GM12878 (cell line): ENCODE measurements at regions not wholly inside any gene's neighbourhood (a gene's known extent, or its start where the extent isn't known, plus 50 kb on each side); places are given as distances from the start of the nearest gene placed in this dataset.

ENCODE experiments used
- BCL11A ChIP-seq: IDR thresholded peaks from 2 replicates; pipeline ENCODE4 v1.6.1; 2011; ENCODE audit warnings: low read depth, low read length
- CHD1 ChIP-seq: IDR thresholded peaks from 2 replicates; pipeline ENCODE4 v1.6.1; 2012; ENCODE audit warnings: low read depth, low read length, improper control_type of control experiment
- FOXK2 ChIP-seq: fragments of 450-650 bp; IDR thresholded peaks from 2 replicates; pipeline ENCODE4 v1.6.1; 2017; ENCODE audit warnings: mild to moderate bottlenecking, moderate library complexity
- IKZF2 ChIP-seq, 2 experiments: fragments of 450-650 bp; IDR thresholded peaks; 2 replicates each; pipeline ENCODE4 v1.6.1; 2017; ENCODE audit warnings: mild to moderate bottlenecking in 2 of 2, moderate library complexity in 2 of 2
- JUND ChIP-seq: IDR thresholded peaks from 2 replicates; pipeline ENCODE4 v1.6.1; 2012; ENCODE audit warnings: low read depth, mild to moderate bottlenecking, low read length, improper control_type of control experiment, moderate library complexity
- KAT2A ChIP-seq: conservative IDR thresholded peaks from 2 replicates; pipeline ENCODE4 v1.6.1; 2011; ENCODE audit warnings: low read depth, low read length; ENCODE audit not compliant: control insufficient read depth
- KDM1A ChIP-seq: fragments of 200-600 bp; sonication (generic); IDR thresholded peaks from 2 replicates; pipeline ENCODE4 v1.6.1; 2016; ENCODE audit warnings: borderline replicate concordance
- KLF5 ChIP-seq: fragments of 450-650 bp; IDR thresholded peaks from 2 replicates; pipeline ENCODE4 v1.6.1; 2014; ENCODE audit warnings: mild to moderate bottlenecking; ENCODE audit not compliant: partially characterized antibody
- MEF2A ChIP-seq: IDR thresholded peaks from 2 replicates; pipeline ENCODE4 v1.6.1; 2011; ENCODE audit warnings: low read depth, mild to moderate bottlenecking, low read length, moderate library complexity; ENCODE audit not compliant: insufficient read depth
- NBN ChIP-seq: fragments of 450-650 bp; IDR thresholded peaks from 2 replicates; pipeline ENCODE4 v1.6.1; 2016
- PAX8 ChIP-seq: fragments of 450-650 bp; IDR thresholded peaks from 2 replicates; pipeline ENCODE4 v1.6.1; 2017; ENCODE audit warnings: mild to moderate bottlenecking, moderate library complexity
- PML ChIP-seq: IDR thresholded peaks from 2 replicates; pipeline ENCODE4 v1.6.1; 2012; ENCODE audit warnings: low read length, inconsistent platforms
- SMAD1 ChIP-seq: fragments of 450-650 bp; IDR thresholded peaks from 2 replicates; pipeline ENCODE4 v1.6.1; 2018; ENCODE audit warnings: mild to moderate bottlenecking, low read depth; ENCODE audit not compliant: partially characterized antibody
- SMC3 ChIP-seq: IDR thresholded peaks from 2 replicates; pipeline ENCODE4 v1.6.1; 2011; ENCODE audit warnings: low read length, improper control_type of control experiment, borderline replicate concordance
- TARDBP ChIP-seq: IDR thresholded peaks from 2 replicates; pipeline ENCODE4 v1.6.1; 2016; ENCODE audit warnings: borderline replicate concordance
- YY1 ChIP-seq: IDR thresholded peaks from 2 replicates; pipeline ENCODE4 v1.6.1; 2011; ENCODE audit warnings: low read depth, mild to moderate bottlenecking, low read length
- TF ChIP-seq, protein P1 (sequence below): fragments of 450-650 bp; IDR thresholded peaks from 2 replicates; pipeline ENCODE4 v1.6.1; 2017; ENCODE audit warnings: low read depth, mild to moderate bottlenecking, moderate library complexity
- TF ChIP-seq, protein P2 (sequence below): IDR thresholded peaks from 2 replicates; pipeline ENCODE4 v1.6.1; 2012; ENCODE audit warnings: low read length, inconsistent platforms
- TF ChIP-seq, protein P3 (sequence below): fragments of 450-650 bp; IDR thresholded peaks from 2 replicates; pipeline ENCODE4 v1.6.1; 2018; ENCODE audit warnings: borderline replicate concordance, mild to moderate bottlenecking; ENCODE audit not compliant: partially characterized antibody
- TF ChIP-seq, protein P4 (sequence below): fragments of 450-650 bp; IDR thresholded peaks from 2 replicates; pipeline ENCODE4 v1.6.1; 2017; ENCODE audit warnings: mild to moderate bottlenecking, moderate library complexity

DNA sequence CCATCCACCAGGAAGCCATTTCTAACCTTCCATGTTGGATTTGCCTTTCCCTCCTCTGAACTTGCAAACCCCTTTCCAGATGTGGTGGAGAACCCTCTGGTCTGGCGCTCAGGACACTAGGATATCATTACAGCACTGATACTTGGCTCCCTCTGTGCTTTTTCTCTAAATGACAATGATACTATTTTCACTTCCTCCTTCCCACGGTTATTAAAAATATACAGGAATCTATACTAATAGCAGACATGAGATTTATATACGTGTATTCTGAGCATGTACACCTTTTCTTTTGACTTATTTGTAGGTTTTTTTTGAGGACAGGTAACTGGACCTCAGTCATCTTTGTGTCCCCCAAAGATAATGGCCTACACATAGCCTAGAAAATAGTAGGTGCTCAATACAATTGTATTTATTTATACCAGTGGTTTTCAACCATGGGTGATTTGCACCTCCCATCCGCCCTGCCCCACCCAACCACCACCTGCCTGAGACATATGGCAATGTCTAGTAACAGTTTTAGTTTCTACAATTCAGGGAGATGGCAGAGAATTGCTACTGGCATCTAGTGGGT, 60.4 kb upstream of the PLAC8 start (continued):
- TF ChIP-seq, protein P1, sequence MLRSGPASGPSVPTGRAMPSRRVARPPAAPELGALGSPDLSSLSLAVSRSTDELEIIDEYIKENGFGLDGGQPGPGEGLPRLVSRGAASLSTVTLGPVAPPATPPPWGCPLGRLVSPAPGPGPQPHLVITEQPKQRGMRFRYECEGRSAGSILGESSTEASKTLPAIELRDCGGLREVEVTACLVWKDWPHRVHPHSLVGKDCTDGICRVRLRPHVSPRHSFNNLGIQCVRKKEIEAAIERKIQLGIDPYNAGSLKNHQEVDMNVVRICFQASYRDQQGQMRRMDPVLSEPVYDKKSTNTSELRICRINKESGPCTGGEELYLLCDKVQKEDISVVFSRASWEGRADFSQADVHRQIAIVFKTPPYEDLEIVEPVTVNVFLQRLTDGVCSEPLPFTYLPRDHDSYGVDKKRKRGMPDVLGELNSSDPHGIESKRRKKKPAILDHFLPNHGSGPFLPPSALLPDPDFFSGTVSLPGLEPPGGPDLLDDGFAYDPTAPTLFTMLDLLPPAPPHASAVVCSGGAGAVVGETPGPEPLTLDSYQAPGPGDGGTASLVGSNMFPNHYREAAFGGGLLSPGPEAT = peak; percentile 93
- TF ChIP-seq IKZF2 (IDR thresholded peaks at IDR 0.05) (peak; percentile 98), SMC3 (peak; percentile 28; the same call in 1 of the 2 replicates), KDM1A (no peak), KAT2A (no peak), NBN (0 out of 2 replicates have a peak, but pooled peaks have one; percentile 65), PAX8 (peak; percentile 78; the same call in 1 of the 2 replicates), TARDBP (no peak), BCL11A (peak; percentile 86), YY1 (0 out of 2 replicates have a peak, but pooled peaks have one; percentile 13), KLF5 (no peak), FOXK2 (no peak), PML (peak; percentile 48; the same call in 1 of the 2 replicates), JUND (peak; percentile 67; the same call in 1 of the 2 replicates), SMAD1 (no peak), CHD1 (no peak), MEF2A (peak; percentile 72; the same call in 1 of the 2 replicates)
- TF ChIP-seq, protein P2, sequence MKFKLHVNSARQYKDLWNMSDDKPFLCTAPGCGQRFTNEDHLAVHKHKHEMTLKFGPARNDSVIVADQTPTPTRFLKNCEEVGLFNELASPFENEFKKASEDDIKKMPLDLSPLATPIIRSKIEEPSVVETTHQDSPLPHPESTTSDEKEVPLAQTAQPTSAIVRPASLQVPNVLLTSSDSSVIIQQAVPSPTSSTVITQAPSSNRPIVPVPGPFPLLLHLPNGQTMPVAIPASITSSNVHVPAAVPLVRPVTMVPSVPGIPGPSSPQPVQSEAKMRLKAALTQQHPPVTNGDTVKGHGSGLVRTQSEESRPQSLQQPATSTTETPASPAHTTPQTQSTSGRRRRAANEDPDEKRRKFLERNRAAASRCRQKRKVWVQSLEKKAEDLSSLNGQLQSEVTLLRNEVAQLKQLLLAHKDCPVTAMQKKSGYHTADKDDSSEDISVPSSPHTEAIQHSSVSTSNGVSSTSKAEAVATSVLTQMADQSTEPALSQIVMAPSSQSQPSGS = peak; percentile 79
- TF ChIP-seq, protein P3, sequence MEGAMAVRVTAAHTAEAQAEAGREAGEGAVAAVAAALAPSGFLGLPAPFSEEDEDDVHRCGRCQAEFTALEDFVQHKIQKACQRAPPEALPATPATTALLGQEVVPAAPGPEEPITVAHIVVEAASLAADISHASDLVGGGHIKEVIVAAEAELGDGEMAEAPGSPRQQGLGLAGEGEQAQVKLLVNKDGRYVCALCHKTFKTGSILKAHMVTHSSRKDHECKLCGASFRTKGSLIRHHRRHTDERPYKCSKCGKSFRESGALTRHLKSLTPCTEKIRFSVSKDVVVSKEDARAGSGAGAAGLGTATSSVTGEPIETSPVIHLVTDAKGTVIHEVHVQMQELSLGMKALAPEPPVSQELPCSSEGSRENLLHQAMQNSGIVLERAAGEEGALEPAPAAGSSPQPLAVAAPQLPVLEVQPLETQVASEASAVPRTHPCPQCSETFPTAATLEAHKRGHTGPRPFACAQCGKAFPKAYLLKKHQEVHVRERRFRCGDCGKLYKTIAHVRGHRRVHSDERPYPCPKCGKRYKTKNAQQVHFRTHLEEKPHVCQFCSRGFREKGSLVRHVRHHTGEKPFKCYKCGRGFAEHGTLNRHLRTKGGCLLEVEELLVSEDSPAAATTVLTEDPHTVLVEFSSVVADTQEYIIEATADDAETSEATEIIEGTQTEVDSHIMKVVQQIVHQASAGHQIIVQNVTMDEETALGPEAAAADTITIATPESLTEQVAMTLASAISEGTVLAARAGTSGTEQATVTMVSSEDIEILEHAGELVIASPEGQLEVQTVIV = no peak
- TF ChIP-seq, protein P4, sequence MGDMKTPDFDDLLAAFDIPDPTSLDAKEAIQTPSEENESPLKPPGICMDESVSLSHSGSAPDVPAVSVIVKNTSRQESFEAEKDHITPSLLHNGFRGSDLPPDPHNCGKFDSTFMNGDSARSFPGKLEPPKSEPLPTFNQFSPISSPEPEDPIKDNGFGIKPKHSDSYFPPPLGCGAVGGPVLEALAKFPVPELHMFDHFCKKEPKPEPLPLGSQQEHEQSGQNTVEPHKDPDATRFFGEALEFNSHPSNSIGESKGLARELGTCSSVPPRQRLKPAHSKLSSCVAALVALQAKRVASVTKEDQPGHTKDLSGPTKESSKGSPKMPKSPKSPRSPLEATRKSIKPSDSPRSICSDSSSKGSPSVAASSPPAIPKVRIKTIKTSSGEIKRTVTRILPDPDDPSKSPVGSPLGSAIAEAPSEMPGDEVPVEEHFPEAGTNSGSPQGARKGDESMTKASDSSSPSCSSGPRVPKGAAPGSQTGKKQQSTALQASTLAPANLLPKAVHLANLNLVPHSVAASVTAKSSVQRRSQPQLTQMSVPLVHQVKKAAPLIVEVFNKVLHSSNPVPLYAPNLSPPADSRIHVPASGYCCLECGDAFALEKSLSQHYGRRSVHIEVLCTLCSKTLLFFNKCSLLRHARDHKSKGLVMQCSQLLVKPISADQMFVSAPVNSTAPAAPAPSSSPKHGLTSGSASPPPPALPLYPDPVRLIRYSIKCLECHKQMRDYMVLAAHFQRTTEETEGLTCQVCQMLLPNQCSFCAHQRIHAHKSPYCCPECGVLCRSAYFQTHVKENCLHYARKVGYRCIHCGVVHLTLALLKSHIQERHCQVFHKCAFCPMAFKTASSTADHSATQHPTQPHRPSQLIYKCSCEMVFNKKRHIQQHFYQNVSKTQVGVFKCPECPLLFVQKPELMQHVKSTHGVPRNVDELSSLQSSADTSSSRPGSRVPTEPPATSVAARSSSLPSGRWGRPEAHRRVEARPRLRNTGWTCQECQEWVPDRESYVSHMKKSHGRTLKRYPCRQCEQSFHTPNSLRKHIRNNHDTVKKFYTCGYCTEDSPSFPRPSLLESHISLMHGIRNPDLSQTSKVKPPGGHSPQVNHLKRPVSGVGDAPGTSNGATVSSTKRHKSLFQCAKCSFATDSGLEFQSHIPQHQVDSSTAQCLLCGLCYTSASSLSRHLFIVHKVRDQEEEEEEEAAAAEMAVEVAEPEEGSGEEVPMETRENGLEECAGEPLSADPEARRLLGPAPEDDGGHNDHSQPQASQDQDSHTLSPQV = peak; percentile 71; the same call in 1 of the 2 replicates
